Right lobe of liver (tissue), 6 donors: ENCODE measurements at regions not wholly inside any gene's neighbourhood (a gene's known extent, or its start where the extent isn't known, plus 50 kb on each side); places are given as distances from the start of the nearest gene placed in this dataset.

Source experiments
- ATAC-seq, 4 donors: fragments of 200-7000 bp; cut with Tn5 transposase; one replicate each; pipeline ENCODE4 v1.9.1; 2020; ENCODE audit warnings: mild to moderate bottlenecking in 4 of 4, moderate library complexity in 4 of 4
- DNase-seq, 3 donors: peaks; one replicate each; pipeline ENCODE4 v3.0.0-alpha.2; 2020
- H3K27ac ChIP-seq, 3 donors: fragments of 200-600 bp; one replicate each; pipeline ENCODE4 v1.8.0; 2022
- H3K27me3 ChIP-seq, 2 donors: fragments of 200-600 bp; one replicate each; pipeline ENCODE4 v1.8.0; 2022
- H3K36me3 ChIP-seq, 4 donors: fragments of 200-600 bp; sonication (generic) in 1 of 4; one replicate each; pipeline versions ENCODE4 v1.5.1 to v1.8.0; 2017 to 2022; ENCODE audit warnings: control low read depth in 1 of 4
- H3K4me1 ChIP-seq, 4 donors: fragments of 200-600 bp; sonication (generic) in 1 of 4; one replicate each; pipeline versions ENCODE4 v1.5.1 to v1.8.0; 2017 to 2022; ENCODE audit warnings: control low read depth in 1 of 4
- H3K4me3 ChIP-seq, 3 donors: fragments of 200-600 bp; one replicate each; pipeline ENCODE4 v1.8.0; 2022
- H3K9me3 ChIP-seq, 4 donors: fragments of 200-600 bp; sonication (generic) in 1 of 4; one replicate each; pipeline versions ENCODE4 v1.5.1 to v1.8.0; 2017 to 2022; ENCODE audit warnings: control low read depth in 1 of 4
- POLR2A ChIP-seq: fragments of 450-650 bp; IDR thresholded peaks from one replicate; pipeline ENCODE4 v1.6.1; 2017; ENCODE audit warnings: antibody characterized with exemption, mild to moderate bottlenecking
- WGBS: methylation state at CpG from one replicate; pipeline ENCODE4 v1.1.6; 2018; ENCODE audit warnings: low coverage, low lambda C conversion rate; ENCODE audit not compliant: insufficient coverage; ENCODE audit errors: missing lambda C conversion rate; 5-methylcytosine and 5-hydroxymethylcytosine counted together
- intact Hi-C, 2 donors: fragments of 100-400 bp; cut with DNase I; formaldehyde crosslinking; loops; one replicate each; pipeline versions ENCODE4 v1.11.2 to v1.14.1; 2022
- TF ChIP-seq, protein P1 (sequence below), 4 donors: fragments of 200-600 bp in 3 of 4; fragments of 450-650 bp in 1 of 4; IDR thresholded peaks; one replicate each; pipeline versions ENCODE4 v1.5.1 to v1.8.0; 2016 to 2022; ENCODE audit warnings: antibody characterized with exemption in 4 of 4, mild to moderate bottlenecking in 2 of 4
- donor health status: DM: no; HTN: yes; CAD: no.
- donor health status: DM: no; HTN: no; CAD: no.
- donor health status: DM: no; HTN: no; CAD: no.
- donor health status: DM: no; HTN: yes; CAD: no.
- donor health status: DM: no; HTN: yes; CAD: no.

DNA sequence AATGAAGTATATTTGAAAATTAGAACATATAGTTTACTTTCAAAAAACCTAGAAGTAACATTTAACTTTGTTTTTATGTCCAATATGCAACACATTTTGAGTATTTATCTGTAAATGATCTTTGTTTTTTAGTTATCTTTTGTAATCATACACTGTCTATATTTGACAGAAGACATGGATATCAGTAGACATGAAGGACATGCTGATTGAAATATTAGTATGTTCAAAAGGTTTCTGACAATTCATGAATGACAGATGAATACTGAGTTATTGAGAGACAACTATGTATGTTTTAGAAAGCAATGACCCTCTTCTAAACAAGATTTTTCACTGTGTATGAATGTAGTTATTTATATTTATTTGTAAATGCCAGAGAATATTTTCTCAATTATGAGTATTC lies 215.6 kb upstream of the TMEFF2 start:
- Histone ChIP-seq H3K36me3 (no peaks in the 10 kb centered on the region), H3K27ac (no peak overlapping the region), H3K27me3 (no peaks in the 10 kb centered on the region), H3K4me3 (no peak overlapping the region), H3K4me1 (no peaks in the 10 kb centered on the region), H3K9me3 (no peaks in the 10 kb centered on the region)
- DNase-seq (no peak), ATAC-seq (no peak)
- intact Hi-C loops = no loop called here
- TF ChIP-seq POLR2A = no peak
- TF ChIP-seq, protein P1, sequence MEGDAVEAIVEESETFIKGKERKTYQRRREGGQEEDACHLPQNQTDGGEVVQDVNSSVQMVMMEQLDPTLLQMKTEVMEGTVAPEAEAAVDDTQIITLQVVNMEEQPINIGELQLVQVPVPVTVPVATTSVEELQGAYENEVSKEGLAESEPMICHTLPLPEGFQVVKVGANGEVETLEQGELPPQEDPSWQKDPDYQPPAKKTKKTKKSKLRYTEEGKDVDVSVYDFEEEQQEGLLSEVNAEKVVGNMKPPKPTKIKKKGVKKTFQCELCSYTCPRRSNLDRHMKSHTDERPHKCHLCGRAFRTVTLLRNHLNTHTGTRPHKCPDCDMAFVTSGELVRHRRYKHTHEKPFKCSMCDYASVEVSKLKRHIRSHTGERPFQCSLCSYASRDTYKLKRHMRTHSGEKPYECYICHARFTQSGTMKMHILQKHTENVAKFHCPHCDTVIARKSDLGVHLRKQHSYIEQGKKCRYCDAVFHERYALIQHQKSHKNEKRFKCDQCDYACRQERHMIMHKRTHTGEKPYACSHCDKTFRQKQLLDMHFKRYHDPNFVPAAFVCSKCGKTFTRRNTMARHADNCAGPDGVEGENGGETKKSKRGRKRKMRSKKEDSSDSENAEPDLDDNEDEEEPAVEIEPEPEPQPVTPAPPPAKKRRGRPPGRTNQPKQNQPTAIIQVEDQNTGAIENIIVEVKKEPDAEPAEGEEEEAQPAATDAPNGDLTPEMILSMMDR (IDR thresholded peaks at IDR 0.05) = no peak

DNA sequence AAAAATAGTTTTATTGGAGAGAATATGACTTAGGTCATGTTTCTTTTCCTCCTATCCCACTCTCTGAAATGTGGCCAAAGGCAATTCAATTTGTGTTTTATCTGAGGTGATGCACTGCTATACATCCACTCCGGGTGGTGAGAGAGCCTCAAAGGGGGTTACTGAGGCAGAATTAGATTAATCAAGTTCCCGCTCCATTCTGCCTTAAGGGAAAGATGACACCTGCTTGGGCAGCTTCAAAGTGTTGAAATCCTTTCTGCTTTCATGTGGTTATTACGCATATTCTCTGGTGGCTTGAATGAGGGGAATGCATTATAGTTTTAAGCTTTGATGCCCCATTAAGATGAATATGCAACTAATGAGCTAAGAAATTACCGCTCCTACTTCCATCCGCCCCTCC lies 213.0 kb upstream of the TMEFF2 start:
- H3K4me1 ChIP-seq = no peaks in the 10 kb centered on the region
- no peak overlapping the region for H3K4me3 ChIP-seq
- H3K27me3 ChIP-seq = no peaks in the 10 kb centered on the region
- TF ChIP-seq, protein P1 (IDR thresholded peaks at IDR 0.05) = no peak
- TF ChIP-seq POLR2A = no peak
- intact Hi-C loops = no loop called here
- WGBS = 60% methylated on average over 5 of the region's 5 CpGs
- H3K27ac ChIP-seq = no peak overlapping the region
- H3K36me3 ChIP-seq = no peaks in the 10 kb centered on the region
- no peaks in the 10 kb centered on the region for H3K9me3 ChIP-seq
- ATAC-seq (no peak), DNase-seq (no peak)

DNA sequence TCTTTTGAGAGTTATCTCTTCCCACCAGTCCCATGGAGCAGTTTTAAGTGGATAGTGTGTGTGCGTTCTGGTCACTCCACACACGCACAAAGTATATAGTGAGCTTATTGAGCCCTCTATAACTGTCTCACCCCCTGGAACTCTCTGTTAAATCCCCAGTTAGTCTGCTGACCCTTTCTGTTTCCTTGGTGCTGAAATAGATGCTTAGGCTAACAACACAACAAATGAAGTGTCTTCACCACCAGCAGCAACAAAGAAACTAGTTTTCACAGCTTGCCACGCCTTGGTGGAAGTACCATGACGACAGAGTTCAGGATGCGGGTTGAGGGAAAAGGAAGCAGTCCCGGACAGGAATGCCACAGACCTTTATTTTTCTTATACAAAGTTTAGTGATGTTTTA lies 203.5 kb upstream of the TMEFF2 start:
- intact Hi-C loops = no loop called here
- no peaks in the 10 kb centered on the region for H3K9me3 ChIP-seq
- WGBS = 74% methylated on average over 6 of the region's 6 CpGs

DNA sequence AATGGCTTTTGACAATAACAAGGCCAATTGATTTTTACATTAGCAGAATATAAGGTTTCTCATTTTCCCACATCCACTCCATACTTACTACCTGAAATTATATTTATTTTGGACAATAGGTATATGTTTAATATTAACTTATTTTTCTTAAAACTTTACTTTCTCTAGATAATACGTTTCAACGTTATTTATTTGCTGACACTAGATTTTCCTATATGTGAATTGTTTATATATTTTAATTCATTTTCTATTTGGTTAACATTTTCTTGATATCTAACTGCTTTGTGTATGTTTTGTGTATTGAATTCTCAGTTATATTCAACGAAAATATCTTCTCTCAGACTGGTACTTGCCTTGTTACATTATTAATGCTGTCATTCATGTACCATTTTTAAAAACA lies 199.9 kb upstream of the TMEFF2 start:
- no peaks in the 10 kb centered on the region for H3K9me3 ChIP-seq
- no peak overlapping the region for H3K27ac ChIP-seq
- intact Hi-C loops = no loop called here
- WGBS = 75% methylated on average over 3 of the region's 3 CpGs
- TF ChIP-seq, protein P1 (IDR thresholded peaks at IDR 0.05) = no peak
- no peak for TF ChIP-seq POLR2A
- H3K4me1 ChIP-seq = no peaks in the 10 kb centered on the region
- H3K36me3 ChIP-seq = no peaks in the 10 kb centered on the region
- H3K27me3 ChIP-seq = no peaks in the 10 kb centered on the region
- no peak overlapping the region for H3K4me3 ChIP-seq
- ATAC-seq (no peak), DNase-seq (no peak)

More for the DNA sequence above, 203.5 kb upstream of the TMEFF2 start:
- no peaks in the 10 kb centered on the region for H3K36me3 ChIP-seq
- TF ChIP-seq, protein P1 (IDR thresholded peaks at IDR 0.05) = no peak
- no peak for TF ChIP-seq POLR2A
- no peaks in the 10 kb centered on the region for H3K27me3 ChIP-seq
- ATAC-seq = no peak
- DNase-seq = no peak
- no peak overlapping the region for H3K4me3 ChIP-seq
- no peak overlapping the region for H3K27ac ChIP-seq
- no peaks in the 10 kb centered on the region for H3K4me1 ChIP-seq

DNA sequence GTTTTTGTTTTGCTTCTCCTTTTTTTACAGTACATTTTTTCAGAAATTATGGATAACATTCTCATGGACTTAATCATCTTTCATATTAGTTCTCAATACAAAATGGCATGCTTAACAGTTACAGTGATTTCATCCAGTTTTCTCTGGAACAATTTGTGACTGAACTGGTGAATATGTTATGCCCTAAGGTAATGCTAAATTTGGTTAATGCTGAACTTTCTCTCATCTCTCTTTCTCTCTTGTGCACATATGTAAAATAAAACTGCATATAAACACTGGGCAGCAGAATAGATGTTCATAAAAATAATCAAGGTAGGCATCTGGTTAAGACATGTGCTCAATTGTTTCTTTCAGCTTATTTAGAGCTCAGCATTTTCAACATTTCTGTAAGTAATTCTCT lies 196.3 kb upstream of the TMEFF2 start:
- H3K36me3 ChIP-seq = no peaks in the 10 kb centered on the region

More for the DNA sequence above, 196.3 kb upstream of the TMEFF2 start:
- no peaks in the 10 kb centered on the region for H3K4me1 ChIP-seq
- ATAC-seq = no peak
- DNase-seq = no peak
- intact Hi-C loops = no loop called here
- H3K27me3 ChIP-seq = no peaks in the 10 kb centered on the region
- H3K27ac ChIP-seq = no peak overlapping the region
- TF ChIP-seq, protein P1 (IDR thresholded peaks at IDR 0.05) = no peak
- TF ChIP-seq POLR2A = no peak
- no peak overlapping the region for H3K4me3 ChIP-seq
- no peaks in the 10 kb centered on the region for H3K9me3 ChIP-seq
